IMR-90 (cell line): ENCODE measurements at regions not wholly inside any gene's neighbourhood (a gene's known extent, or its start where the extent isn't known, plus 50 kb on each side); places are given as distances from the start of the nearest gene placed in this dataset.

ENCODE experiments used
- ATAC-seq: fragments of 200-7000 bp; cut with Tn5 transposase; 2 replicates; pipeline ENCODE4 v1.9.1; 2020; ENCODE audit warnings: low read depth, mild to moderate bottlenecking, moderate library complexity
- BruUV-seq: library from RNA; stranded (reverse); fragments of 400-500 nt; replicated peaks from 2 replicates; lab custom pipeline; 2021; lab: Mats Ljungman, UMichigan
- CTCF ChIA-PET: fragments of 300-600 bp; formaldehyde crosslinking; extraction: SDS; loops from one replicate; lab custom pipeline; 2021; ENCODE audit warnings: antibody characterized with exemption; lab: Yijun Ruan, JAX
- POLR2A ChIA-PET: fragments of 300-600 bp; sonication (Branson Sonifier 250); formaldehyde crosslinking; loops from one replicate; lab custom pipeline; 2022; ENCODE audit warnings: antibody characterized with exemption; ENCODE audit not compliant: unreplicated experiment; lab: Charles Lee
- DNase-seq: peaks from one replicate; pipeline ENCODE4 v3.0.0; 2013
- H2AFZ ChIP-seq: replicated peaks from 2 replicates; pipeline ENCODE3; 2013; ENCODE audit warnings: low read length, mild to moderate bottlenecking; ENCODE audit not compliant: poor library complexity
- H2AK5ac ChIP-seq: 2 replicates; pipeline ENCODE4 v1.6.1; 2013; ENCODE audit warnings: low read depth, low read length, inconsistent platforms
- H2AK9ac ChIP-seq: replicated peaks from 2 replicates; pipeline ENCODE3; 2013; ENCODE audit warnings: mild to moderate bottlenecking, low read depth, low read length, moderate library complexity; ENCODE audit not compliant: poor library complexity
- H2BK120ac ChIP-seq: 2 replicates; pipeline ENCODE4 v1.6.1; 2013; ENCODE audit warnings: low read depth, low read length, inconsistent platforms
- H2BK15ac ChIP-seq: 3 replicates; pipeline ENCODE4 v1.6.1; 2013; ENCODE audit warnings: low read depth, low read length, inconsistent platforms
- H2BK20ac ChIP-seq: 2 replicates; pipeline ENCODE4 v1.6.1; 2013; ENCODE audit warnings: low read depth, mild to moderate bottlenecking, inconsistent platforms, low read length, moderate library complexity
- H2BK5ac ChIP-seq: 2 replicates; pipeline ENCODE4 v1.6.1; 2013; ENCODE audit warnings: mild to moderate bottlenecking, low read depth, low read length, inconsistent platforms; ENCODE audit not compliant: poor library complexity, severe bottlenecking
- H3K14ac ChIP-seq: replicated peaks from 2 replicates; pipeline ENCODE4 v1.6.1; 2013; ENCODE audit warnings: low read depth, low read length, inconsistent platforms
- H3K18ac ChIP-seq: 2 replicates; pipeline ENCODE4 v1.6.1; 2013; ENCODE audit warnings: low read depth, low read length, control low read depth
- H3K23ac ChIP-seq: 2 replicates; pipeline ENCODE4 v1.6.1; 2013; ENCODE audit warnings: low read depth, low read length, inconsistent platforms
- H3K27ac ChIP-seq: 2 replicates; pipeline ENCODE4 v1.5.1; 2013; ENCODE audit warnings: mild to moderate bottlenecking, control low read depth, low read length; ENCODE audit not compliant: insufficient read depth
- H3K27me3 ChIP-seq: 2 replicates; pipeline ENCODE4 v1.6.1; 2013; ENCODE audit warnings: low read length; ENCODE audit not compliant: control insufficient read depth, insufficient read depth
- H3K36me3 ChIP-seq: 2 replicates; pipeline ENCODE4 v1.6.1; 2013; ENCODE audit warnings: low read length, mixed read lengths; ENCODE audit not compliant: control insufficient read depth, insufficient read depth
- H3K4ac ChIP-seq: 2 replicates; pipeline ENCODE4 v1.6.1; 2013; ENCODE audit warnings: low read depth, low read length, inconsistent platforms
- H3K4me1 ChIP-seq: 2 replicates; pipeline ENCODE4 v1.6.1; 2013; ENCODE audit warnings: low read length, mixed read lengths; ENCODE audit not compliant: control insufficient read depth, insufficient read depth
- H3K4me2 ChIP-seq: 2 replicates; pipeline ENCODE4 v1.6.1; 2013; ENCODE audit warnings: low read depth, mild to moderate bottlenecking, control low read depth, low read length, moderate library complexity
- H3K4me3 ChIP-seq: 2 replicates; pipeline ENCODE4 v1.5.1; 2013; ENCODE audit warnings: low read depth, mild to moderate bottlenecking, control low read depth, low read length, moderate library complexity; ENCODE audit not compliant: insufficient read depth
- H3K56ac ChIP-seq: 2 replicates; pipeline ENCODE4 v1.6.1; 2013; ENCODE audit warnings: low read length, inconsistent platforms; ENCODE audit not compliant: insufficient read depth; ENCODE audit errors: extremely low read depth
- H3K79me1 ChIP-seq, 2 experiments: 2 replicates each; pipeline ENCODE4 v1.6.1; 2013; ENCODE audit warnings: low read length in 2 of 2, inconsistent platforms in 1 of 2, low read depth in 1 of 2
- H3K9ac ChIP-seq: 2 replicates; pipeline ENCODE4 v1.6.1; 2013; ENCODE audit warnings: low read depth, low read length, control low read depth
- H3K9me1 ChIP-seq: 2 replicates; pipeline ENCODE4 v1.6.1; 2013; ENCODE audit warnings: low read length, inconsistent platforms; ENCODE audit not compliant: insufficient read depth
- H3K9me3 ChIP-seq: 2 replicates; pipeline ENCODE4 v1.6.1; 2013; ENCODE audit warnings: low read length; ENCODE audit not compliant: control insufficient read depth, insufficient read depth
- H4K20me1 ChIP-seq: 2 replicates; pipeline ENCODE4 v1.6.1; 2013; ENCODE audit warnings: low read length, inconsistent platforms; ENCODE audit not compliant: insufficient read depth
- H4K5ac ChIP-seq: 2 replicates; pipeline ENCODE4 v1.6.1; 2013; ENCODE audit warnings: mild to moderate bottlenecking, low read depth, low read length, control low read depth
- H4K8ac ChIP-seq, 2 experiments: 2 replicates each; pipeline ENCODE4 v1.6.1; 2013; ENCODE audit warnings: low read depth in 2 of 2, low read length in 2 of 2, control low read depth in 1 of 2, inconsistent platforms in 1 of 2
- H4K91ac ChIP-seq: 2 replicates; pipeline ENCODE4 v1.6.1; 2013; ENCODE audit warnings: low read depth, low read length, inconsistent platforms; ENCODE audit not compliant: insufficient read depth
- BHLHE40 ChIP-seq: fragments of 150-350 bp; IDR thresholded peaks from 2 replicates; pipeline ENCODE4 v1.6.1; 2016; ENCODE audit warnings: mild to moderate bottlenecking, low read depth, low read length
- CEBPB ChIP-seq: IDR thresholded peaks from 2 replicates; pipeline ENCODE4 v1.6.1; 2012; ENCODE audit warnings: low read depth, low read length, improper control_type of control experiment
- CHD1 ChIP-seq: IDR thresholded peaks from 2 replicates; pipeline ENCODE4 v1.6.1; 2012; ENCODE audit warnings: low read depth, low read length, improper control_type of control experiment
- CTCF ChIP-seq: conservative IDR thresholded peaks from 2 replicates; pipeline ENCODE4 v1.5.1; 2012; ENCODE audit warnings: mild to moderate bottlenecking, low read depth, low read length, improper control_type of control experiment
- ELK1 ChIP-seq: fragments of 150-350 bp; IDR thresholded peaks from 2 replicates; pipeline ENCODE4 v1.6.1; 2016; ENCODE audit warnings: low read depth, mild to moderate bottlenecking, low read length, moderate library complexity, borderline replicate concordance
- NFE2L2 ChIP-seq: fragments of 150-350 bp; IDR thresholded peaks from 2 replicates; pipeline ENCODE4 v1.6.1; 2016; ENCODE audit warnings: low read depth, mild to moderate bottlenecking, low read length
- USF2 ChIP-seq: fragments of 150-350 bp; IDR thresholded peaks from 2 replicates; pipeline ENCODE4 v1.6.1; 2017; ENCODE audit warnings: mild to moderate bottlenecking, antibody characterized with exemption, low read length, low read depth
- WGBS, 2 experiments: methylation state at CpG; one replicate each; pipeline versions ENCODE4 v1.1.5 to v1.1.7; 2013; ENCODE audit warnings: missing lambda C conversion rate in 2 of 2; ENCODE audit not compliant: insufficient read length in 1 of 2; ENCODE audit errors: extremely low coverage in 2 of 2; 5-methylcytosine and 5-hydroxymethylcytosine counted together
- dilution Hi-C: fragments of 300-500 bp; cut with HindIII; formaldehyde crosslinking; loops from one replicate; pipeline ENCODE4 v1.14.3; 2018; ENCODE audit warnings: low sequenced_read_pairs; ENCODE audit not compliant: unreplicated experiment
- in situ Hi-C: fragments of 300-500 bp; cut with MboI; formaldehyde crosslinking; loops from 3 replicates; pipeline ENCODE4 v1.14.3; 2019; ENCODE audit warnings: low sequenced_read_pairs, inconsistent platforms, mixed read lengths
- intact Hi-C: fragments of 100-400 bp; cut with micrococcal nuclease; formaldehyde crosslinking; loops from 2 replicates; pipeline ENCODE4 v1.10.0; 2022

- POLR2A ChIA-PET: no interaction called here
- H3K27me3 ChIP-seq: no peaks in the 10 kb centered on the region
These were observed 749.2 kb downstream of the ADCYAP1 start for GRCh38 chr18:1653873-1654272.

More at GRCh38 chr18:1653873-1654272, 749.2 kb downstream of the ADCYAP1 start:
- H4K91ac ChIP-seq: no peak overlapping the region
- no peaks in the 10 kb centered on the region for H3K79me1 ChIP-seq
- H3K9ac ChIP-seq: no peak overlapping the region
- CTCF ChIA-PET: interaction anchor here (0.6 kb wide), 1 partner anchor 197 kb away, joined by 5 read pairs; no protein-coding TSS in a partner anchor
- intact Hi-C loops (no loop called here), in situ Hi-C loops (no loop called here), dilution Hi-C loops (no loop called here)
- no peak overlapping the region for H4K8ac ChIP-seq
- no peak overlapping the region for H2AK9ac ChIP-seq
- H2BK120ac ChIP-seq: no peak overlapping the region
- BruUV-seq: no TSS peak
- no peak overlapping the region for H3K4me3 ChIP-seq
- no peak for TF ChIP-seq USF2
- TF ChIP-seq ELK1: no peak
- TF ChIP-seq CEBPB: no peak
- no peak for TF ChIP-seq NFE2L2
- TF ChIP-seq CTCF: no peak
- TF ChIP-seq BHLHE40: no peak
- no peak for TF ChIP-seq CHD1
- H4K5ac ChIP-seq: no peak overlapping the region
- WGBS, 2 experiments: no CpG with 5 or more reads among the region's 4 CpGs
- no peak overlapping the region for H2BK15ac ChIP-seq
- H3K9me1 ChIP-seq: no peaks in the 10 kb centered on the region
- no peak overlapping the region for H3K4ac ChIP-seq
- H4K20me1 ChIP-seq: no peaks in the 10 kb centered on the region
- H3K27ac ChIP-seq: no peak overlapping the region
- H3K14ac ChIP-seq: no peak overlapping the region
- H2BK20ac ChIP-seq: no peak overlapping the region
- H2BK5ac ChIP-seq: no peak overlapping the region
- H3K9me3 ChIP-seq: peaks cover 2% of the 10 kb centered on the region; the same call in 1 of the 2 replicates
- no peak overlapping the region for H3K18ac ChIP-seq
- no peak overlapping the region for H3K23ac ChIP-seq
- H2AFZ ChIP-seq: no peak overlapping the region
- no peak overlapping the region for H3K4me2 ChIP-seq
- H3K4me1 ChIP-seq: no peaks in the 10 kb centered on the region
- ATAC-seq (no peak), DNase-seq (no peak)
- H3K36me3 ChIP-seq: no peaks in the 10 kb centered on the region
- H3K56ac ChIP-seq: no peak overlapping the region
- no peak overlapping the region for H2AK5ac ChIP-seq
